Panc1 (cell line): ENCODE measurements at regions not wholly inside any gene's neighbourhood (a gene's known extent, or its start where the extent isn't known, plus 50 kb on each side); places are given as distances from the start of the nearest gene placed in this dataset.

ENCODE experiments used
- CTCF ChIP-seq: fragments of 450-650 bp; IDR thresholded peaks from 2 replicates; pipeline ENCODE4 v1.5.1; 2017; ENCODE audit warnings: mild to moderate bottlenecking
- SIN3A ChIP-seq: IDR thresholded peaks from 2 replicates; pipeline ENCODE4 v1.6.1; 2012; ENCODE audit warnings: low read depth, mild to moderate bottlenecking, low read length, moderate library complexity, borderline replicate concordance; ENCODE audit not compliant: insufficient read depth

DNA sequence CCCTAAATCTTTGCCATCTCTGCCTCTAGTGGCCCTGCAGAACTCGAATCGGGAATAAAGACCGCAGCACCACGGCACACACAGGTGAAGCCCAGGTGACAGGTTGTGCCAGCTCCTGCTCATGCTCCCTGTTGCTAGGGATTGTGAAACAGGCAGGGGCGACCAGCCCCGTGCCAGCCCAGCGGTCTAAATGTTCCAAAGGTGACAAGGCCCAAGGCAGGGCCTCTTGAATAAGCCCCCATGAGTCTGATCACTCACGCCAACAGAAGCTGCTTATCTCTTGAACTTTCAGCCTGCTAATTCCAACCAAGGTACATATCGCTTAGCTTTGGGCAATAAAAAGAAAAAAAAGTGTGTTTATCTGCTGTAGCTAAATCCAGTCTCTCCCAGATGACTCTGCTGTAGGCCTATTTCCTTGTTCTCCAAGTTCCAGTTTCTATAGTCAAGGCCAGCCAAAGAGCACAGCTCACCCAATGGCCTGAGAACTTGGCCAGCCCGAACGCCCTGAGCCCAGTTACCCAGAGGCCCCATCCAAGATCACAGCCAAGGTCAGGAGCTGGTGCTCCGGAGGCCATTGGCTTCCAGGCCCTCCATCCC is 191.1 kb upstream of the GPR12 start:
- TF ChIP-seq CTCF (no peak), SIN3A (no peak)
